Right atrium auricular region (tissue), 2 donors: ENCODE measurements at regions not wholly inside any gene's neighbourhood (a gene's known extent, or its start where the extent isn't known, plus 50 kb on each side); places are given as distances from the start of the nearest gene placed in this dataset.
"Not testable (repeated sequence)": the region's sequence is repeated elsewhere in the genome, so short reads cannot be mapped to it uniquely, and the experiment has no call there.

ENCODE experiments used
- DNase-seq: peaks from one replicate; pipeline ENCODE4 v3.0.0-alpha.2; 2019; ENCODE audit warnings: low spot score
- H3K27ac ChIP-seq, 2 donors: fragments of 200-600 bp; sonication (generic); 1 replicate in 1 of 2; 2 replicates in 1 of 2; pipeline ENCODE4 v1.5.1; 2016 to 2019
- H3K27me3 ChIP-seq, 2 donors: fragments of 200-600 bp; sonication (generic); one replicate each; pipeline versions ENCODE4 v1.5.1 to v1.6.0; 2017 to 2019
- H3K36me3 ChIP-seq: fragments of 200-600 bp; sonication (generic); one replicate; pipeline ENCODE4 v1.5.1; 2016
- H3K4me1 ChIP-seq, 2 donors: fragments of 200-600 bp; sonication (generic); one replicate each; pipeline versions ENCODE4 v1.5.1 to v1.6.0; 2017 to 2019
- H3K4me3 ChIP-seq, 2 donors: fragments of 200-600 bp; sonication (generic); 1 replicate in 1 of 2; 2 replicates in 1 of 2; pipeline ENCODE4 v1.5.1; 2017 to 2019; ENCODE audit warnings: mild to moderate bottlenecking in 1 of 2, moderate library complexity in 1 of 2
- H3K9me3 ChIP-seq, 2 donors: fragments of 200-600 bp; sonication (generic); one replicate each; pipeline ENCODE4 v1.5.1; 2019
- CTCF ChIP-seq, 2 donors: fragments of 200-600 bp; sonication (generic); IDR thresholded peaks; one replicate each; pipeline ENCODE4 v1.5.1; 2019; ENCODE audit warnings: antibody characterized with exemption in 2 of 2

GRCh38 chr2:142794850-142795249, 82.6 kb upstream of the KYNU start:
- H3K9me3 ChIP-seq = peaks cover 0 to 4% of the 10 kb centered on the region in 2 donors

GRCh38 chr2:142792328-142792727, 85.1 kb upstream of the KYNU start:
- H3K36me3 ChIP-seq, H3K27ac ChIP-seq, H3K4me1 ChIP-seq, H3K4me3 ChIP-seq, DNase-seq, H3K9me3 ChIP-seq, H3K27me3 ChIP-seq: not testable (repeated sequence)

More at GRCh38 chr2:142794850-142795249, 82.6 kb upstream of the KYNU start:
- Histone ChIP-seq H3K36me3 (no peaks in the 10 kb centered on the region), H3K27me3 (no peaks in the 10 kb centered on the region), H3K4me1 (no peaks in the 10 kb centered on the region), H3K4me3 (no peak overlapping the region), H3K27ac (no peak overlapping the region)
- DNase-seq = no peak
- no peak for TF ChIP-seq CTCF (IDR thresholded peaks at IDR 0.05)

- DNase-seq = no peak
- Histone ChIP-seq H3K9me3 (peaks cover 0 to 4% of the 10 kb centered on the region in 2 donors), H3K36me3 (no peaks in the 10 kb centered on the region), H3K4me3 (no peak overlapping the region), H3K4me1 (no peaks in the 10 kb centered on the region), H3K27me3 (no peaks in the 10 kb centered on the region), H3K27ac (no peak overlapping the region)
- TF ChIP-seq CTCF (IDR thresholded peaks at IDR 0.05) = no peak
These were observed 86.1 kb upstream of the KYNU start for GRCh38 chr2:142791335-142791734.

GRCh38 chr2:142786918-142787702, 90.4 kb upstream of the KYNU start:
- no peaks in the 10 kb centered on the region for H3K4me1 ChIP-seq
- no peaks in the 10 kb centered on the region for H3K36me3 ChIP-seq
- no peak overlapping the region for H3K4me3 ChIP-seq
- no peak overlapping the region for H3K27ac ChIP-seq
- no peak for DNase-seq
- H3K27me3 ChIP-seq = no peaks in the 10 kb centered on the region
- no peak for TF ChIP-seq CTCF (IDR thresholded peaks at IDR 0.05)
- no peaks in the 10 kb centered on the region for H3K9me3 ChIP-seq

GRCh38 chr2:142782942-142783443, 94.5 kb upstream of the KYNU start:
- Histone ChIP-seq H3K4me1 (no peaks in the 10 kb centered on the region), H3K36me3 (no peaks in the 10 kb centered on the region), H3K4me3 (no peak overlapping the region), H3K27ac (no peak overlapping the region), H3K27me3 (no peaks in the 10 kb centered on the region), H3K9me3 (no peaks in the 10 kb centered on the region)
- DNase-seq = no peak
- no peak for TF ChIP-seq CTCF (IDR thresholded peaks at IDR 0.05)

- no peaks in the 10 kb centered on the region for H3K27me3 ChIP-seq
- no peak overlapping the region for H3K27ac ChIP-seq
- no peak for TF ChIP-seq CTCF (IDR thresholded peaks at IDR 0.05)
- no peaks in the 10 kb centered on the region for H3K4me1 ChIP-seq
- no peak for DNase-seq
- no peak overlapping the region for H3K4me3 ChIP-seq
- H3K36me3 ChIP-seq = no peaks in the 10 kb centered on the region
- H3K9me3 ChIP-seq = no peaks in the 10 kb centered on the region
These were observed 96.3 kb upstream of the KYNU start for GRCh38 chr2:142781146-142781545.
